ENCODE measurements at regions not wholly inside any gene's neighbourhood (a gene's known extent, or its start where the extent isn't known, plus 50 kb on each side); places are given as distances from the start of the nearest gene placed in this dataset.

GRCh38 chr4:3818371-3818770 is 52.2 kb downstream of the ADRA2C start:
- no peak for DNase-seq (ENCODE audit: low read depth)

DNA sequence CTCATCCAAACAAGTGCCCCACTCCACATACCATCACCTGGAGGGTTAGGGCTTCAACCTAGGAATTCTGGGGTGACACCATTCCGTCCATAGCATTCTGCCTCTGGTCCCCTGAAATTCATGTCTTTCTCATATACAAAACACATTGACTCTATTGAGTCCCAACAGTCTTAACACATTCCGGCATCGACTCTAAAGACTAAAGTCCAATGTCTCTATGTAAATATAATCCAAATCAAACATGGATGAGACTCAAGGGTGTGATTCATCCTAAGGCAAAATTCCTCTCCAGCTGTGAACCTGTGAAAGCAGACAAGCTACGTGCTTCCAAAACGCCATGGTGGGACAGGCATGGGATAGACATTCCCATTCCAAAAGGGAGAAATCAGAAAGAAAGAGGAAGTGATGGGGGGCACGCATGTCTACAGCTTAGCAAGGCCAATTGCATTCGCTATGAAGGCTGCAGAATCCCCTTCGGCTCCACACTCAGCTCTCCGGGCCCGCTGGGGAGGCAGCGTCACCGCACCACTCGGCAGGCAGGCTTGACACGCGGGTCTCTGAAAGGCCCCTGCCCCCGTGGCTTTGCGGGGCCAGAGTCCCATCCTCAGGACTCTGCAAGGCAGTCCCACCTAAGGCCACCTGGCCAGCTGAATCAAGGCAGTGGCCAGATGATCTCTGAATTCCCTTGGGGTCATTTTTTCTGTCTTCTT is 53.2 kb downstream of the ADRA2C start:
- no peak for DNase-seq (ENCODE audit: low read depth)

GRCh38 chr4:3820016-3820805 is 54.0 kb downstream of the ADRA2C start:
- no peak for DNase-seq (ENCODE audit: low read depth)

GRCh38 chr4:3820806-3821579 is 54.8 kb downstream of the ADRA2C start:
- no peak for DNase-seq (ENCODE audit: low read depth)

DNA sequence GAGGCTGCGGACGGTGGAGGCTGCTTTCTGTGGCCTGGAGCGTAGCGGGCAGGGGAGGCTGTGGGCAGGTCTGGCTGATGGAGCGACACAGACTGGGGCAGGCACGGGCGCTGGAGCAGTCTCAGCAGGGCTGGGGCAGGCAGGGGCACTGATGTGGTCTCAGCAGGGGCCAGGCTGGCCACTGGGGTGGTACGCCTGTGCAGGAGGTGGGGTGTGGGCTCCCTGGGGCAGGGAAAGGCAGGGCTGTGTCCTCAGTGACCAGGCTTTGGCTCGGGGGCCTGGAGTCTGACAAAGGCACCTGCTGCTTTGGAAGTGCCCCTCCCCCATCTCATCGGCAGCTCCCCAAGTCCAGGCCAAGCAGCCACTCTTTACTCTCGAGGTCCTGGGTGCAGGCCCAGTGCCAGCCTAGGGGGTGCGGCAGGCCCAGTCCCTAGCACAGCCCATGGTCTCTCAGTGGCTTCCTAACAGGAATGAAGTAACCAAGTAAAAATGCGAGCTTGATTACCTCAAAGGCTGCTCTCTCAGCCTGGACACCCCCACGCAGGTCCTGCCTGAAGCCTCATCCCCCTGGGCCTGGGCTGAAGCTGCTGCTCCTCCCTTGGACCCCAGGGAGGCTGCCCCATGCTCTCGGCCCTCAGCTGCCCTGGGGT is 55.5 kb downstream of the ADRA2C start:
- DNase-seq (ENCODE audit: low read depth), result no peak

GRCh38 chr4:3822230-3822947 is 56.2 kb downstream of the ADRA2C start:
- no peak for DNase-seq (ENCODE audit: low read depth)

DNA sequence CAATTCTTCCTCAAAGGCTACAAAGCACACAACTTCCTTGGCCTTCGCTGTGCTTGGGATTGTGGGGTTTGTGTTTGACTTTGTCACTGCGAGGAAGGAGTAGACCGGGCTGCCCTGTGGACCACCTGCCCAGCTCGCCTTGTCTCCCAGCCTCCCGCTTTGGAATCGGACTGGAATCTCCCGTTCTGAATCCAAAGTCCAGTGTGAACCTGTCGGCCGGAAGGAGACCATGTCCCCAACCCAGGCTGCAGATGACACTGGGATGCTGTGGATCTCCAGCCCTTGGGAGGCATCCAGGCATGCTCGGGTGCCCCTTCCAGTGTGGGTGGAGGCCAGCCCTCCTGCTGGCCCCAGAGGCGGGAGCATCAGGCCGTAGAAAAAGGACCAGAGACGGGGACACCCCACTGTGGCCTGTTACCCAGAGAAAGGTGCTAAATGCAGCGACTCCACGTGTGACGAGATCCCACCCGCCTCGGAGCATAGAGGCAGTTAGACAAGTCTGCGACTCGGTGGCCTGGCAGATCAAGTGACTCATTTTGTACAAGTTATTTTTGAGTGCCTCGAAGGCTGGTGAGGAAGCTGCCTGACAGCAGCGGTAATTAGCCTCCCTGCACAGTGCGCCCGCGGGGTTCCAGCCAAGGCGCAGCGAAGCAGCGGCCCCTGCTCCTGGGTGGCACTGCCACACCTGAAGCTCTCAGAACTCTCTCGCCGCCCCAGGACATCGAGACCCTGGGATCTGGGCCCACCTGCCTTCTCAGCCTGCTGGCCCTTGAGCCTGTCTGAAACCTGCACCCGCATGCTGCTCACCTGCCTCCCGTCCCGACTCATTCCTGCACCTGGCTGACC is 57.5 kb downstream of the ADRA2C start:
- no peak for DNase-seq (ENCODE audit: low read depth)

DNA sequence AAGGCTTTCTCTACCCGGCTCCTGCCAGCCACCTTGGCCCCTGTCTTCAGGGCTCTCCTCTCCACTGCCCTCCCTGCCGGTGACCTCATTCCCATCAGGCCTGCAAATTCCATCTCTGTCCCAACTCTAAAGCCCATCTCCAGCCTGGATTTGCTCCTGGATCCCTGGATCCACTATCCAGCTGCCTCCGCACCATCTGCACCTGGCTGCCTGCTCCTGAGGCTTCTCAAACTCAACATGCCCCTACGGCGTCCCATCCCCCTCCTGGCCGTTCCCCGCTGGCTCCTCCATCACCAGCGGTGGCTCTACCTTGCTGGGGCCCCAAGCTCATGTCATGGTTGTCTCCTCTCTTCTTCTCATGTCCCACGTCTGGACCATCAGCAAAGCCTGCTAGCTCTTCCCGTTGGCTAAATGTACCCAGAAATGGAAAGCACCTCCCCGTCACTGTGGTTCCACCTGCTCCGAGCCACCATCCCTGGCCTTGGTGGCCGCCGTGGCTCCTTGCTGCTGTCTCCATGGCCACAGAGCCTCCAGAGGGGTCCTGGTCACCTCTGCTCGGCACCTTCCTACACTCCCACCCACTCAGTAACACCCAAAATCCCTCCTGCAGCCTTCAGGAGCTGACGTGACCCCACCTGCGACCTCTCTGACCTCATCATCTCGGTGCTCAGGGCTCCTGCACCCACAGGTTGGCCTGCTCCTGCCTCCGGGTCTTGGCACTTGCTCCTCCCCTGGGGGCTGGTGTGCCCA is 58.5 kb downstream of the ADRA2C start:
- DNase-seq (ENCODE audit: low read depth), result no peak

DNA sequence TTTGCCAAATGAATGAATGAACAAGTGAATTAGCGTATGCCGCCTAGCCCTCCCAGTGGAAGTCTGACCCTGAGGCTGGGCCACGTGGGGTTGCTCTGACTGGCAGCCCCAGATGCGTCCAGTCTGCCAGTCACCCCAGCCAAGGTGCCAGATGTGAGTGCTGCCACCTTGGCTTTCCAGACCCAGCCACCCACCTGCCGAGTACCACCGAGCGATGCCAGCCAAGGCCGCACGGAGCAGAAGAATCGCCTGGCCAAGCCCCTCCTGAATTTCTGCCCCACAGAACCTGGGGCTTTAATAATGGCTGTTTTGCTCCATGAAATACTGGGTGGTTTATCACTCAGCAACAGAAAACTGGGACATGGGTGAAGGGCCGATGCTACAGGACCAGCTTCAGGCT is 59.3 kb downstream of the ADRA2C start:
- no peak for DNase-seq (ENCODE audit: low read depth)

GRCh38 chr4:3826247-3827172 is 60.3 kb downstream of the ADRA2C start:
- no peak for DNase-seq (ENCODE audit: low read depth)

GRCh38 chr4:3827616-3828492 is 61.7 kb downstream of the ADRA2C start:
- DNase-seq (ENCODE audit: low read depth), result no peak

DNA sequence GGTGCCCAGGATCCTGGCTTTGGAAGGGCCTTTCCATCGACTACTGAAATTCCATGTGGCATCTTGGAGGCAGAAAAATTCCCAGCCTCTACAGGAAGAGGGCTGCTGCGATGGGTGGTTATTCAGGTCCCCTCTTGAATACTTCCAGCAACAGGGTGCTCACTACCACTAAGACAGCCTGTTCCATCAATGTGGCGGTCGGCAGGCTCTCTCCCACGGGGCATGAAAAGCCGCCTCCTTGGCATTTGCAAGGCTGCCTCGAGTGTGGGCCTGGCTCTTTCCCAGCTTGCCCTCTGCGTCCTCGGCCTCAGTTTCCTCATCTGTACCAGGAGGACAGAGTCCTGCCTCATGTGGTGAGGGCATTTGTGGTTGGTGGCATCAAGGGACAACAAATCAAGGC is 62.4 kb downstream of the ADRA2C start:
- no peak for DNase-seq (ENCODE audit: low read depth)

- DNase-seq (ENCODE audit: low read depth), result no peak
Observed at GRCh38 chr4:3829211-3829955, 63.2 kb downstream of the ADRA2C start.

GRCh38 chr4:3829956-3830773 is 64.0 kb downstream of the ADRA2C start:
- no peak for DNase-seq (ENCODE audit: low read depth)

DNA sequence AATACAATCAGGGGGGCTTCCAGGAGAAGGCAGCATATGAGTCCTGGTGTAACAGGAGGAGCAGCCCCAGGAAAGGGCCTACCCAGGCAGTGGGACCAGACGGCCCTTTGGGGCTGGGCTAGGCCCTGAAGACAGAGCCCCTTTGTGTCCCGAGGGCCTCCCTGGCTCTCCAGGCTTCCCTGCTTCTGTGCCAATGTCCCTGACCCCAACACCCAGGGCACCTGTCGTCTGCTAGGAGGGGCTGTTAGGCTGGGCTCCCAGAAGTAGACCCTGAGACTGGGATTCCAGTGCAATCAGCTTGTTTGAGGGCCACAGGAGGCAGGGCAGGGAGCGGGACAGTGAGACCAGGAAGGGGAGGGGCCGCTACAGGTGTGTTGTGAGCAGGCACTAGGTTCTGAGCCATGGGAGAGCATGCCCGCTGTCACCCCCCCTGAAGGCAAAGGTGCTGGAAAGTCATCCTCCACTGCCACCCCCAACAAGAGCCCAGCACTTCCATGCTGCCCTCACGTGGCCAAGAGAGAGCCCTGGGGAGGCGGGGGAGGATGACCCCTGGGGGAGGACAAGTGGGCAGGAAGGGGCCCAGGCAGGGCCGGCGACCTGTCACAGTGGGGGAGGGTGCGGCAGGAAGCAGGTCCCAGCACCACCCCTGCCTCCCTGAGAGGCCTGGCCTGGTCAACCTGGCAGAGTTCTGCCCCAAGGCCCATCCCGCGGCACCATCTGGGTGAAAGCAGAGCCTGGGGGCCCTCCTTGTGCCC is 64.8 kb downstream of the ADRA2C start:
- DNase-seq (ENCODE audit: low read depth), result no peak
